Endothelial cell of umbilical vein (primary cell): ENCODE measurements at regions not wholly inside any gene's neighbourhood (a gene's known extent, or its start where the extent isn't known, plus 50 kb on each side); places are given as distances from the start of the nearest gene placed in this dataset.

Experiments
- BruUV-seq: library from RNA; stranded (reverse); fragments of 400-500 nt; replicated peaks from 2 replicates; lab custom pipeline; 2021; lab: Mats Ljungman, UMichigan
- CTCF ChIA-PET: fragments of 300-600, 350-600 bp; sonication (Branson Sonifier 250); formaldehyde crosslinking; loops from one replicate; lab custom pipeline; 2021; ENCODE audit warnings: antibody characterized with exemption, inconsistent platforms; lab: Charles Lee
- POLR2A ChIA-PET: fragments of 300-600, 350-600 bp; sonication (Branson Sonifier 250); formaldehyde crosslinking; loops from one replicate; lab custom pipeline; 2021; ENCODE audit warnings: antibody characterized with exemption, inconsistent platforms; lab: Charles Lee
- DNase-seq: peaks from one replicate; pipeline ENCODE4 v3.0.0-alpha.2; 2011; ENCODE audit warnings: low read depth, low spot score
- FAIRE-seq: peaks from 2 replicates; lab custom pipeline; 2011; peaks lifted over from hg19 to GRCh38; lab: Jason Lieb, UNC
- H2AFZ ChIP-seq: 2 replicates; pipeline ENCODE4 v1.6.0; 2012; ENCODE audit warnings: low read depth, low read length, control low read depth, inconsistent platforms
- H3K27ac ChIP-seq: 2 replicates; pipeline ENCODE4 v1.5.1; 2011; ENCODE audit warnings: low read depth, mild to moderate bottlenecking, control low read depth, low read length, moderate library complexity; ENCODE audit not compliant: insufficient read depth
- H3K27me3 ChIP-seq, 2 experiments: 2 replicates each; pipeline versions ENCODE4 v1.6.0 to v1.6.1; 2011; ENCODE audit warnings: low read length in 2 of 2, mixed read lengths in 1 of 2; ENCODE audit not compliant: control insufficient read depth in 2 of 2, insufficient read depth in 2 of 2
- H3K36me3 ChIP-seq, 2 experiments: 2 replicates in 1 of 2; 3 replicates in 1 of 2; pipeline ENCODE4 v1.5.1; 2011; ENCODE audit warnings: low read length in 2 of 2, mild to moderate bottlenecking in 1 of 2, moderate library complexity in 1 of 2; ENCODE audit not compliant: control insufficient read depth in 2 of 2, insufficient read depth in 2 of 2; ENCODE audit errors: extremely low read depth in 1 of 2
- H3K4me1 ChIP-seq: 3 replicates; pipeline ENCODE4 v1.5.1; 2011; ENCODE audit warnings: mild to moderate bottlenecking, low read length; ENCODE audit not compliant: control insufficient read depth, insufficient read depth; ENCODE audit errors: extremely low read depth
- H3K4me2 ChIP-seq: 2 replicates; pipeline ENCODE4 v1.6.1; 2011; ENCODE audit warnings: low read length, control low read depth, mixed read lengths; ENCODE audit not compliant: insufficient read depth
- H3K4me3 ChIP-seq, 3 experiments: fragments of 200-600 bp in 1 of 3; sonication (generic), shearing (Covaris generic) in 1 of 3; replicated peaks in 1 of 3; 2 replicates each; pipeline ENCODE4 v1.5.1; 2011 to 2016; ENCODE audit warnings: control low read depth in 3 of 3, low read length in 3 of 3, mild to moderate bottlenecking in 2 of 3, inconsistent platforms in 1 of 3, low read depth in 1 of 3, moderate library complexity in 1 of 3; ENCODE audit not compliant: insufficient read depth in 1 of 3
- H3K79me2 ChIP-seq: 2 replicates; pipeline ENCODE4 v1.6.0; 2012; ENCODE audit warnings: low read length, inconsistent platforms; ENCODE audit not compliant: control insufficient read depth, insufficient read depth
- H3K9ac ChIP-seq: replicated peaks from 2 replicates; pipeline ENCODE3; 2011; ENCODE audit warnings: low read length, control low read depth; ENCODE audit not compliant: insufficient read depth; ENCODE audit errors: extremely low read depth
- H3K9me1 ChIP-seq: replicated peaks from 3 replicates; pipeline ENCODE4 v1.6.0; 2011; ENCODE audit warnings: mild to moderate bottlenecking, low read length; ENCODE audit not compliant: control insufficient read depth, insufficient read depth; ENCODE audit errors: extremely low read depth
- H3K9me3 ChIP-seq: replicated peaks from 2 replicates; pipeline ENCODE4 v1.5.1; 2012; ENCODE audit warnings: low read length, inconsistent platforms; ENCODE audit not compliant: control insufficient read depth, insufficient read depth
- H4K20me1 ChIP-seq: replicated peaks from 2 replicates; pipeline ENCODE3; 2011; ENCODE audit warnings: mild to moderate bottlenecking, low read length; ENCODE audit not compliant: control insufficient read depth, insufficient read depth; ENCODE audit errors: extremely low read depth
- CTCF ChIP-seq, 2 donors: IDR thresholded peaks; 1 replicate in 1 of 2; 2 replicates in 1 of 2; pipeline ENCODE4 v1.5.1; 2011; ENCODE audit warnings: low read length in 2 of 2, mild to moderate bottlenecking in 2 of 2, moderate library complexity in 2 of 2, control low read depth in 1 of 2, inconsistent platforms in 1 of 2, low read depth in 1 of 2; ENCODE audit not compliant: insufficient read depth in 1 of 2; ENCODE audit errors: extremely low read depth in 1 of 2
- EZH2 ChIP-seq: IDR thresholded peaks from 2 replicates; pipeline ENCODE4 v1.6.1; 2012; ENCODE audit warnings: borderline replicate concordance, low read depth, mild to moderate bottlenecking, moderate library complexity, low read length, inconsistent platforms; ENCODE audit not compliant: severe bottlenecking
- FOS ChIP-seq: IDR thresholded peaks from 2 replicates; pipeline ENCODE4 v1.6.1; 2011; ENCODE audit warnings: mild to moderate bottlenecking, low read length, moderate library complexity, borderline replicate concordance; ENCODE audit not compliant: insufficient read depth
- GATA2 ChIP-seq: IDR thresholded peaks from 2 replicates; pipeline ENCODE4 v1.7.0; 2011; ENCODE audit warnings: low read depth, mild to moderate bottlenecking, moderate library complexity, mixed read lengths, low read length; ENCODE audit not compliant: insufficient read length, insufficient read depth
- JUN ChIP-seq: IDR thresholded peaks from 2 replicates; pipeline ENCODE4 v1.6.1; 2011; ENCODE audit warnings: borderline replicate concordance, low read depth; ENCODE audit not compliant: insufficient read length, insufficient read depth
- MYC ChIP-seq: IDR thresholded peaks from one replicate; pipeline ENCODE4 v1.6.1; 2011; ENCODE audit warnings: mild to moderate bottlenecking, low read depth, low read length
- POLR2A ChIP-seq: IDR thresholded peaks from 2 replicates; pipeline ENCODE4 v1.6.1; 2012; ENCODE audit warnings: low read depth, mild to moderate bottlenecking, control low read depth, low read length
- POLR2AphosphoS5 ChIP-seq: IDR thresholded peaks from 2 replicates; pipeline ENCODE4 v1.6.1; 2012; ENCODE audit warnings: low read depth, mild to moderate bottlenecking, control low read depth, low read length, moderate library complexity; ENCODE audit not compliant: insufficient read depth
- dilution Hi-C: fragments of 300-500 bp; cut with MboI; formaldehyde crosslinking; loops from one replicate; pipeline ENCODE4 v1.15.0; 2019; ENCODE audit warnings: low sequenced_read_pairs; ENCODE audit not compliant: extremely low pct_ligation_motif_present
- intact Hi-C: fragments of 100-400 bp; cut with micrococcal nuclease; formaldehyde crosslinking; loops from one replicate; pipeline ENCODE4 v1.10.0; 2022
- TF ChIP-seq, protein P1 (sequence below): IDR thresholded peaks from 2 replicates; pipeline ENCODE4 v1.6.1; 2011; ENCODE audit not compliant: insufficient read depth, insufficient read length

DNA sequence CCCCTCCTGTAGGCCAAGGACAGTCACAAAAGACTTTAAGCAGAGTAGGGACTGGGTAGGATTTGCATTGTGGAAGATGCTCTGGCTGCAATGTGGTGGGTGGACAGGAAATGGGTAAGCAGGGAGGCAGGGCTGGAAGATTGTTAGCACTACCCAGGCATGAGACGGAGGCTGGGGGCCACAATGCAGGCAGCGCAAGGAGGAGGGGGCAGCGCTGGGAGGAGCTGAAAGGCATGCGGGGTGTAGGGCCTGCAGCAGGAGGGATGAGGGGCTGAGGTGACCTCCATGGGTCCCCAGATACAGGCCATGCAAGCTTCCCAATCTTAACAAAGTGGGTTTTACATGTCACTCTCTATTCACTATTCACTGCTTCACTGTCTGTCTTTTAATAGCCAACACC, 213.1 kb downstream of the CXCL12 start:
- BruUV-seq: no TSS peak
- Histone ChIP-seq H3K4me1 (no peaks in the 10 kb centered on the region), H3K27ac (no peak overlapping the region), H3K9me1 (no peaks in the 10 kb centered on the region), H3K4me2 (no peak overlapping the region), H2AFZ (no peak overlapping the region), H3K36me3 (no peaks in the 10 kb centered on the region), H4K20me1 (no peaks in the 10 kb centered on the region), H3K9ac (no peak overlapping the region), H3K9me3 (no peaks in the 10 kb centered on the region), H3K4me3 (no peak overlapping the region), H3K79me2 (no peaks in the 10 kb centered on the region), H3K27me3 (no peaks in the 10 kb centered on the region)
- dilution Hi-C loops: no loop called here
- ChIA-PET POLR2A (no interaction called here), CTCF (no interaction called here)
- FAIRE-seq (no peak), DNase-seq (no peak)
- no peak for TF ChIP-seq MYC
- TF ChIP-seq POLR2AphosphoS5: no peak
- TF ChIP-seq, protein P1, sequence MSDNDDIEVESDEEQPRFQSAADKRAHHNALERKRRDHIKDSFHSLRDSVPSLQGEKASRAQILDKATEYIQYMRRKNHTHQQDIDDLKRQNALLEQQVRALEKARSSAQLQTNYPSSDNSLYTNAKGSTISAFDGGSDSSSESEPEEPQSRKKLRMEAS: no peak
- TF ChIP-seq POLR2A: no peak
- no peak for TF ChIP-seq CTCF (IDR thresholded peaks at IDR 0.05; ENCODE audit: extremely low read depth in 1 of 2, insufficient read depth in 1 of 2, low read depth in 1 of 2, low read length in 2 of 2)
- no peak for TF ChIP-seq GATA2
- no peak for TF ChIP-seq FOS
- TF ChIP-seq EZH2: no peak
- no peak for TF ChIP-seq JUN
- intact Hi-C loops: no loop called here
